Sigmoid colon (tissue), 6 donors: ENCODE measurements at regions not wholly inside any gene's neighbourhood (a gene's known extent, or its start where the extent isn't known, plus 50 kb on each side); places are given as distances from the start of the nearest gene placed in this dataset.

Experiments
- DNase-seq: peaks from one replicate; pipeline ENCODE4 v3.0.0-alpha.2; 2019
- H3K27ac ChIP-seq, 4 donors: fragments of 200-600 bp; sonication (generic); one replicate each; pipeline ENCODE4 v1.5.1; 2016 to 2019; ENCODE audit warnings: mild to moderate bottlenecking in 1 of 4
- H3K27me3 ChIP-seq, 3 donors: fragments of 200-600 bp; sonication (generic); one replicate each; pipeline ENCODE4 v1.5.1; 2019; ENCODE audit warnings: mild to moderate bottlenecking in 1 of 3
- H3K36me3 ChIP-seq, 4 donors: fragments of 200-600 bp; sonication (generic); one replicate each; pipeline ENCODE4 v1.5.1; 2016 to 2019
- H3K4me1 ChIP-seq, 4 donors: fragments of 200-600 bp; sonication (generic); one replicate each; pipeline ENCODE4 v1.5.1; 2017 to 2019
- H3K4me3 ChIP-seq, 4 donors: fragments of 200-600 bp; sonication (generic); one replicate each; pipeline ENCODE4 v1.5.1; 2017 to 2019; ENCODE audit warnings: mild to moderate bottlenecking in 2 of 4, moderate library complexity in 1 of 4
- H3K9me3 ChIP-seq, 4 donors: fragments of 200-600 bp in 3 of 4; sonication (generic) in 3 of 4; one replicate each; pipeline versions ENCODE4 v1.5.1 to v1.6.1; 2013 to 2019
- EP300 ChIP-seq, 4 donors: sonication (generic); formaldehyde crosslinking; IDR thresholded peaks; one replicate each; pipeline ENCODE4 v1.6.1; 2017; ENCODE audit warnings: antibody characterized with exemption in 4 of 4
- POLR2A ChIP-seq, 2 donors: fragments of 450-650 bp; IDR thresholded peaks; one replicate each; pipeline ENCODE4 v1.6.1; 2016; ENCODE audit warnings: antibody characterized with exemption in 2 of 2, mild to moderate bottlenecking in 2 of 2, moderate library complexity in 2 of 2
- POLR2AphosphoS5 ChIP-seq, 4 donors: sonication (generic); formaldehyde crosslinking; IDR thresholded peaks; one replicate each; pipeline ENCODE4 v1.6.1; 2017; ENCODE audit warnings: antibody characterized with exemption in 4 of 4
- WGBS, 2 donors: extraction: QIAGEN DNeasy Blood & Tissue Kit; methylation state at CpG; one replicate each; pipeline ENCODE4 v1.1.7; 2013; 5-methylcytosine and 5-hydroxymethylcytosine counted together
- intact Hi-C: fragments of 100-400 bp; cut with DNase I; formaldehyde crosslinking; loops from one replicate; pipeline ENCODE4 v1.15.1; 2023
- TF ChIP-seq, protein P1 (sequence below), 4 experiments: fragments of 450-650 bp in 3 of 4; fragments of 200-600 bp in 1 of 4; IDR thresholded peaks; one replicate each; pipeline ENCODE4 v1.5.1; 2016 to 2019; ENCODE audit warnings: antibody characterized with exemption in 4 of 4, mild to moderate bottlenecking in 3 of 4, moderate library complexity in 2 of 4
- donor health status: healthy with polysubstance abuse.
- donor health status: healthy.

DNA sequence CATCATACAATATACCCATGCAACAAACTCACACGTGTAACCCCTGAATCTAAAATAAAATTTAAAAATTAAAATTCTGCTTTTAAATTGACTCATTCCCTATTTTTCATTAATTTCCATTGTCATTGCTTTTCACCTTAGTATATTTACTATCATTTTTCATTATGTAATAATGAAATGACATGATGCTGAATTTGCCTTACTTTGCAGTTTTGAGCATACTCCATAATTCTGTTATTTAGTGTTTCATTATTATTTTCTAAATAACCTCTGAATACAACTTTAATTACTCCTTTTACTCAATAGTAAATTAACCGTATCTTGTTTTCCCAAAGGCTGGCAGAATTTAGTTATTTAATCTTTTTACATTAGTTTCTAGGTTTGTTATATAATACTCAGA is 719.6 kb downstream of the DOK5 start:
- no peak for TF ChIP-seq EP300 (IDR thresholded peaks at IDR 0.05)
- DNase-seq: no peak
- no peaks in the 10 kb centered on the region for H3K27me3 ChIP-seq
- no peak overlapping the region for H3K27ac ChIP-seq
- H3K36me3 ChIP-seq: no peaks in the 10 kb centered on the region
- no peak overlapping the region for H3K4me3 ChIP-seq
- no peaks in the 10 kb centered on the region for H3K9me3 ChIP-seq
- H3K4me1 ChIP-seq: no peaks in the 10 kb centered on the region
- intact Hi-C loops: no loop called here
- 69 to 87% methylated on average over 2 of the region's 2 CpGs for WGBS, 2 donors

DNA sequence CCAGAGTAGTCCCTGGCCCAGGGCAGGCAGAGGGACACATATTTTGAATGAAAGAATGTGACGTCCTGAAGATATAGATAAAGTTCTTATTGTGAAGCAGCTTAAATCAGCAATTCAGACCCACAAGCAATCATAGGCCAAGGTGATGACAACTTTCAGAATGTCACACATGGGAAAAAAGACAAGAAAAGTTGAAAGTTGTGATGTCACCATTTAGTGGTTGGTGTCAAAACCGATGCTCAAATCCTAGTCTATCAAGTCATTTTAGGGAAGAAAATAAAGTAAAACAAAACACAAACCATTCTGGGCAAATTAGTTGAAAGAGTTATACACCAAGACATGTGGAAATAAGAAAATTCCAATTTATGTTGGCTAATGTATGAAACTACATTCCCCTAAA is 710.8 kb downstream of the DOK5 start:
- 86 to 87% methylated on average over 2 of the region's 2 CpGs for WGBS, 2 donors
- no peaks in the 10 kb centered on the region for H3K27me3 ChIP-seq
- H3K27ac ChIP-seq: no peak overlapping the region
- H3K36me3 ChIP-seq: no peaks in the 10 kb centered on the region
- no peak for TF ChIP-seq POLR2A (IDR thresholded peaks at IDR 0.05)
- TF ChIP-seq, protein P1, sequence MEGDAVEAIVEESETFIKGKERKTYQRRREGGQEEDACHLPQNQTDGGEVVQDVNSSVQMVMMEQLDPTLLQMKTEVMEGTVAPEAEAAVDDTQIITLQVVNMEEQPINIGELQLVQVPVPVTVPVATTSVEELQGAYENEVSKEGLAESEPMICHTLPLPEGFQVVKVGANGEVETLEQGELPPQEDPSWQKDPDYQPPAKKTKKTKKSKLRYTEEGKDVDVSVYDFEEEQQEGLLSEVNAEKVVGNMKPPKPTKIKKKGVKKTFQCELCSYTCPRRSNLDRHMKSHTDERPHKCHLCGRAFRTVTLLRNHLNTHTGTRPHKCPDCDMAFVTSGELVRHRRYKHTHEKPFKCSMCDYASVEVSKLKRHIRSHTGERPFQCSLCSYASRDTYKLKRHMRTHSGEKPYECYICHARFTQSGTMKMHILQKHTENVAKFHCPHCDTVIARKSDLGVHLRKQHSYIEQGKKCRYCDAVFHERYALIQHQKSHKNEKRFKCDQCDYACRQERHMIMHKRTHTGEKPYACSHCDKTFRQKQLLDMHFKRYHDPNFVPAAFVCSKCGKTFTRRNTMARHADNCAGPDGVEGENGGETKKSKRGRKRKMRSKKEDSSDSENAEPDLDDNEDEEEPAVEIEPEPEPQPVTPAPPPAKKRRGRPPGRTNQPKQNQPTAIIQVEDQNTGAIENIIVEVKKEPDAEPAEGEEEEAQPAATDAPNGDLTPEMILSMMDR (IDR thresholded peaks at IDR 0.05): no peak
- TF ChIP-seq EP300 (IDR thresholded peaks at IDR 0.05): no peak
- no peak for TF ChIP-seq POLR2AphosphoS5 (IDR thresholded peaks at IDR 0.05)
- H3K4me3 ChIP-seq: no peak overlapping the region
- DNase-seq: no peak
- no peaks in the 10 kb centered on the region for H3K4me1 ChIP-seq
- intact Hi-C loops: no loop called here
- H3K9me3 ChIP-seq: no peaks in the 10 kb centered on the region

DNA sequence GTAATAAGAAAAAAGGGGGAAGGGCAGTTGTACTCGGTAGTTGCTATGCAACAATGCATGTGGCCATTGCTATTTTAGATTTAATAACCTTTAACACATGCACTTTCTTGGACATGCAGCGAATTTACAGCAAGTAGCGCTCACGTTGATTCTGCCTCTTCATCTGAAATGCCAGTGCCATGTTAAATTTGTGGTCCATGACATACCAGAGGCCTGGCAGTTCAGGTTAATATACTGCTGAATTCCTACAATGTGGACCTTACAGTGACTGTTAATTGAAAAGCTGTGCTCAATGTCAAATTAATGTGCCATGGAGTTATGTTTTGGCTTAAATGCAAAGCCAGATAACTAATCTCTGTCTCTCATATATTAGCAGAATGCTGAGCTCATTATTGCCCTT is 699.7 kb downstream of the DOK5 start:
- no peak for DNase-seq
- no peak for TF ChIP-seq POLR2A (IDR thresholded peaks at IDR 0.05)
- TF ChIP-seq, protein P1 (IDR thresholded peaks at IDR 0.05): no peak
- WGBS, 2 donors: 86 to 89% methylated on average over 4 of the region's 4 CpGs
- Histone ChIP-seq H3K4me1 (peaks cover 0 to 21% (median 16%) of the 10 kb centered on the region in 4 donors), H3K9me3 (peaks cover 0 to 4% (median 1%) of the 10 kb centered on the region in 4 donors), H3K36me3 (no peaks in the 10 kb centered on the region), H3K27ac (no peak overlapping the region), H3K4me3 (no peak overlapping the region), H3K27me3 (no peaks in the 10 kb centered on the region)
- intact Hi-C loops: no loop called here

DNA sequence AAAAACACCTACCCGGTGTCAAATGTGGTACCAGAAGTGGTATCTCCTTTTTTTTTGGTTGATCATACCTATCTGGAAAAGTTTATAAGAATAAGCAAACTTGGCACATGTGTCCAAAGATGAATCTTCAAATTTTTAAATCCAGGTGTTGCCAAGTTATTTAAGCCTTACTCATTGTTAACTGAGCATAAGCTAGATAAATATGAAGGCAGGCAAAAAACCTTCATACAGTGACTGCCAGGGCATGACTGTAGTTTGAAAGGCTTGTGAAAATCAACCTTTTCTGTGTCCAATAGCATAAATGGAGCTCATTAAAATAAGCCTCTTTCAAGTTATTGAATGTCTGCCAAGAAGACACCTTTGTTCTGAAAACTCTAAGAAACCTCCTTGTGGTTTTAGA is 699.2 kb downstream of the DOK5 start:
- no peaks in the 10 kb centered on the region for H3K27me3 ChIP-seq
- intact Hi-C loops: no loop called here
- peaks cover 0 to 21% (median 16%) of the 10 kb centered on the region in 4 donors for H3K4me1 ChIP-seq
- DNase-seq: no peak
- H3K36me3 ChIP-seq: no peaks in the 10 kb centered on the region
- 82 to 92% methylated on average over 1 of the region's 1 CpG for WGBS, 2 donors
- H3K4me3 ChIP-seq: no peak overlapping the region
- TF ChIP-seq EP300 (IDR thresholded peaks at IDR 0.05) (no peak), POLR2A (IDR thresholded peaks at IDR 0.05) (no peak), POLR2AphosphoS5 (IDR thresholded peaks at IDR 0.05) (no peak)
- TF ChIP-seq, protein P1 (IDR thresholded peaks at IDR 0.05): no peak
- H3K9me3 ChIP-seq: no peaks in the 10 kb centered on the region
- no peak overlapping the region for H3K27ac ChIP-seq

DNA sequence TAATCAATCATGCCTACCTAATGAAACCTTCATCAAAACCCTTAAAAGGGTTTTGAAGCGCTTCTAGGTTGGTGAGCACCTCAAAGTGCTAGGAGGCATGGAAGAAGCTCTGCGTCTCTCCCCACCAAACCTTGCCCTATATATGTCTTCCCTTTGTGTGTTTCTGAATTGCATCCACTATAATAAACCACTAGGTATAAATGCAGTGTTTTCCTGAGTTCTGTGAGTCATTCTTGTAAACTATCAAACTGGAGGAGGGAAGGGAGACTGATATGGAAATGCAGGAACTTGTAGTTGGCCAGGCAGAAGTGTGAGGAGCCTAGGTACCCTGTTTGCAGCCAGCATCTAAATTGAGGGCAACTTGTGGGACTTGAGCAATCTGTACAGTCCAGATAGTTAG is 698.8 kb downstream of the DOK5 start:
- TF ChIP-seq, protein P1 (IDR thresholded peaks at IDR 0.05): no peak
- TF ChIP-seq EP300 (IDR thresholded peaks at IDR 0.05): no peak
- TF ChIP-seq POLR2AphosphoS5 (IDR thresholded peaks at IDR 0.05): no peak
- TF ChIP-seq POLR2A (IDR thresholded peaks at IDR 0.05): no peak
- Histone ChIP-seq H3K9me3 (no peaks in the 10 kb centered on the region), H3K27ac (no peak overlapping the region), H3K27me3 (no peaks in the 10 kb centered on the region), H3K4me1 (peaks cover 0 to 21% (median 16%) of the 10 kb centered on the region in 4 donors), H3K36me3 (no peaks in the 10 kb centered on the region), H3K4me3 (no peak overlapping the region)
- DNase-seq: no peak
- intact Hi-C loops: no loop called here
- WGBS, 2 donors: 47 to 49% methylated on average over 2 of the region's 2 CpGs
